ENCODE measurements at regions not wholly inside any gene's neighbourhood (a gene's known extent, or its start where the extent isn't known, plus 50 kb on each side); places are given as distances from the start of the nearest gene placed in this dataset.

DNA sequence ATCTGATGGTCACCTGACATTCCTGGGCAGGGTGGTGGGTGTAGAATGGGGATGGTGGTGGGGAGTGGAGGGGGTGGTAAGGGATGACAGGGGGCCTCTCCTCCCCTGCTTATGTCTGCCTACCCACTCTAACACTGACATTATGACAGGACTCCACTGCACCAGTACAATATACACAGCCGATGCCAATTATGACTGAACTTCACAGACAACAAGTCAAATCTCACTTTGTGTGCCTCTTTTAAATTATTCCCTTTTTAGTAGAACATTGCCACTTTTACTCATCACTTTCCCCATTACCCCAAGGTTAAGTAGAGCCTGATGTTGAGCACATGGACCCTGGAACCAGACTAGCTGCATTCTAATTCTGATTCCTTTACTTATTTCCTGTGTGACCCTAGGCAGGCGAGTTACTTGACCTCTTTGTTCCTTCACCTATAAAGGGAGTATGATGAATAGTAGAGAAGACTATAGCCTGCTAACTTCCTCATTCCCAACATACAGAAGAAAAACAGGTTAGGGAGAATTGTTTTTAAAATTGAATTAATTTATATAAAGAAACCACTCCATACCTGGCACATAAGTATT, 464.7 kb downstream of the DMRT2 start:
- dilution Hi-C loops (cut with MboI; ENCODE audit: extremely low pct_ligation_motif_present, low sequenced_read_pairs) (no loop called here), intact Hi-C loops (cut with micrococcal nuclease) (no loop called here)
- DNase-seq (ENCODE audit: low read depth, low spot score) (no peak), FAIRE-seq (no peak)
- no peaks in the 10 kb centered on the region for H3K9me1 ChIP-seq (replicated peaks; ENCODE audit: control insufficient read depth, extremely low read depth, insufficient read depth, low read length)
- no peak overlapping the region for H3K9ac ChIP-seq (replicated peaks; ENCODE audit: extremely low read depth, insufficient read depth, low read length)
- ChIA-PET POLR2A (no interaction called here), CTCF (no interaction called here)
- H3K27ac ChIP-seq (ENCODE audit: insufficient read depth, low read depth, low read length) = no peak overlapping the region
- no peak overlapping the region for H3K4me3 ChIP-seq (replicated peaks in 1 of 3; ENCODE audit: insufficient read depth in 1 of 3, low read depth in 1 of 3, low read length in 3 of 3)
- H3K4me1 ChIP-seq (ENCODE audit: control insufficient read depth, extremely low read depth, insufficient read depth, low read length) = no peaks in the 10 kb centered on the region
- no peak overlapping the region for H2AFZ ChIP-seq (ENCODE audit: low read depth, low read length)
- no peaks in the 10 kb centered on the region for H3K27me3 ChIP-seq (ENCODE audit: control insufficient read depth in 2 of 2, insufficient read depth in 2 of 2, low read length in 2 of 2)
- TF ChIP-seq JUN (IDR thresholded peaks at IDR 0.05; ENCODE audit: borderline replicate concordance, insufficient read depth, insufficient read length, low read depth) (no peak), GATA2 (IDR thresholded peaks at IDR 0.05; ENCODE audit: insufficient read depth, insufficient read length, low read depth, low read length) (no peak), EZH2 (IDR thresholded peaks at IDR 0.05; ENCODE audit: borderline replicate concordance, low read depth, low read length, severe bottlenecking) (no peak), FOS (IDR thresholded peaks at IDR 0.05; ENCODE audit: borderline replicate concordance, insufficient read depth, low read length) (no peak), POLR2AphosphoS5 (IDR thresholded peaks at IDR 0.05; ENCODE audit: insufficient read depth, low read depth, low read length) (no peak), POLR2A (IDR thresholded peaks at IDR 0.05; ENCODE audit: low read depth, low read length) (no peak), MYC (IDR thresholded peaks at IDR 0.05; ENCODE audit: low read depth, low read length) (no peak)
- TF ChIP-seq, protein P1, sequence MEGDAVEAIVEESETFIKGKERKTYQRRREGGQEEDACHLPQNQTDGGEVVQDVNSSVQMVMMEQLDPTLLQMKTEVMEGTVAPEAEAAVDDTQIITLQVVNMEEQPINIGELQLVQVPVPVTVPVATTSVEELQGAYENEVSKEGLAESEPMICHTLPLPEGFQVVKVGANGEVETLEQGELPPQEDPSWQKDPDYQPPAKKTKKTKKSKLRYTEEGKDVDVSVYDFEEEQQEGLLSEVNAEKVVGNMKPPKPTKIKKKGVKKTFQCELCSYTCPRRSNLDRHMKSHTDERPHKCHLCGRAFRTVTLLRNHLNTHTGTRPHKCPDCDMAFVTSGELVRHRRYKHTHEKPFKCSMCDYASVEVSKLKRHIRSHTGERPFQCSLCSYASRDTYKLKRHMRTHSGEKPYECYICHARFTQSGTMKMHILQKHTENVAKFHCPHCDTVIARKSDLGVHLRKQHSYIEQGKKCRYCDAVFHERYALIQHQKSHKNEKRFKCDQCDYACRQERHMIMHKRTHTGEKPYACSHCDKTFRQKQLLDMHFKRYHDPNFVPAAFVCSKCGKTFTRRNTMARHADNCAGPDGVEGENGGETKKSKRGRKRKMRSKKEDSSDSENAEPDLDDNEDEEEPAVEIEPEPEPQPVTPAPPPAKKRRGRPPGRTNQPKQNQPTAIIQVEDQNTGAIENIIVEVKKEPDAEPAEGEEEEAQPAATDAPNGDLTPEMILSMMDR (IDR thresholded peaks at IDR 0.05; ENCODE audit: extremely low read depth in 1 of 2, insufficient read depth in 1 of 2, low read depth in 1 of 2, low read length in 2 of 2) = no peak
- no peaks in the 10 kb centered on the region for H3K79me2 ChIP-seq (ENCODE audit: control insufficient read depth, insufficient read depth, low read length)
- H3K36me3 ChIP-seq (ENCODE audit: control insufficient read depth in 2 of 2, extremely low read depth in 1 of 2, insufficient read depth in 2 of 2, low read length in 2 of 2) = no peaks in the 10 kb centered on the region
- H3K9me3 ChIP-seq (replicated peaks; ENCODE audit: control insufficient read depth, insufficient read depth, low read length) = peaks cover 2% of the 10 kb centered on the region
- no peak overlapping the region for H3K4me2 ChIP-seq (ENCODE audit: insufficient read depth, low read length)
- H4K20me1 ChIP-seq (replicated peaks; ENCODE audit: control insufficient read depth, extremely low read depth, insufficient read depth, low read length) = no peaks in the 10 kb centered on the region
- no TSS peak for BruUV-seq (replicated peaks)

Data from endothelial cell of umbilical vein (primary cell).